Loucy (cell line): ENCODE measurements at regions not wholly inside any gene's neighbourhood (a gene's known extent, or its start where the extent isn't known, plus 50 kb on each side); places are given as distances from the start of the nearest gene placed in this dataset.
"Not testable (repeated sequence)": the region's sequence is repeated elsewhere in the genome, so short reads cannot be mapped to it uniquely, and the experiment has no call there.

Source experiments
- EZH2phosphoT487 ChIP-seq: fragments of 200-600 bp; IDR thresholded peaks from 2 replicates; pipeline ENCODE4 v1.6.1; 2018; ENCODE audit warnings: antibody characterized with exemption, mild to moderate bottlenecking, moderate library complexity, borderline replicate concordance
- TF ChIP-seq, protein P1 (sequence below): fragments of 200-600 bp; sonication (generic); conservative IDR thresholded peaks from 2 replicates; pipeline ENCODE4 v1.5.1; 2014; ENCODE audit warnings: mild to moderate bottlenecking, antibody characterized with exemption, low read length

GRCh38 chr5:18736736-18737135, 1102.5 kb downstream of the TAF11L14 start:
- TF ChIP-seq, protein P1, sequence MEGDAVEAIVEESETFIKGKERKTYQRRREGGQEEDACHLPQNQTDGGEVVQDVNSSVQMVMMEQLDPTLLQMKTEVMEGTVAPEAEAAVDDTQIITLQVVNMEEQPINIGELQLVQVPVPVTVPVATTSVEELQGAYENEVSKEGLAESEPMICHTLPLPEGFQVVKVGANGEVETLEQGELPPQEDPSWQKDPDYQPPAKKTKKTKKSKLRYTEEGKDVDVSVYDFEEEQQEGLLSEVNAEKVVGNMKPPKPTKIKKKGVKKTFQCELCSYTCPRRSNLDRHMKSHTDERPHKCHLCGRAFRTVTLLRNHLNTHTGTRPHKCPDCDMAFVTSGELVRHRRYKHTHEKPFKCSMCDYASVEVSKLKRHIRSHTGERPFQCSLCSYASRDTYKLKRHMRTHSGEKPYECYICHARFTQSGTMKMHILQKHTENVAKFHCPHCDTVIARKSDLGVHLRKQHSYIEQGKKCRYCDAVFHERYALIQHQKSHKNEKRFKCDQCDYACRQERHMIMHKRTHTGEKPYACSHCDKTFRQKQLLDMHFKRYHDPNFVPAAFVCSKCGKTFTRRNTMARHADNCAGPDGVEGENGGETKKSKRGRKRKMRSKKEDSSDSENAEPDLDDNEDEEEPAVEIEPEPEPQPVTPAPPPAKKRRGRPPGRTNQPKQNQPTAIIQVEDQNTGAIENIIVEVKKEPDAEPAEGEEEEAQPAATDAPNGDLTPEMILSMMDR = not testable (repeated sequence)
- not testable (repeated sequence) for TF ChIP-seq EZH2phosphoT487
